Stimulated activated CD4-positive, alpha-beta T cell treated with anti-CD3 and anti-CD28 coated beads, Interleukin-12 subunit alpha, Interleukin-12 subunit beta, amount 100 ng/mL, for 24 hours (primary cell): ENCODE measurements at regions not wholly inside any gene's neighbourhood (a gene's known extent, or its start where the extent isn't known, plus 50 kb on each side); places are given as distances from the start of the nearest gene placed in this dataset.

ENCODE experiments used
- DNase-seq, 2 experiments: peaks; one replicate each; pipeline ENCODE4 v3.0.0-alpha.2; 2020; ENCODE audit warnings: low read depth in 2 of 2

GRCh38 chr9:80382211-80382891, 810.6 kb downstream of the TLE4 start:
- no peak for DNase-seq

GRCh38 chr9:80380301-80380700, 808.5 kb downstream of the TLE4 start:
- DNase-seq: no peak

GRCh38 chr9:80378669-80379293, 807.0 kb downstream of the TLE4 start:
- DNase-seq: no peak

GRCh38 chr9:80376180-80376579, 804.4 kb downstream of the TLE4 start:
- DNase-seq: no peak

- no peak for DNase-seq
Observed at GRCh38 chr9:80375477-80375876, 803.7 kb downstream of the TLE4 start.

GRCh38 chr9:80369641-80370040, 797.9 kb downstream of the TLE4 start:
- no peak for DNase-seq

GRCh38 chr9:80366626-80367025, 794.9 kb downstream of the TLE4 start:
- no peak for DNase-seq

GRCh38 chr9:80359941-80360881, 788.4 kb downstream of the TLE4 start:
- DNase-seq: no peak

- DNase-seq: no peak
Observed at GRCh38 chr9:80359291-80359690, 787.5 kb downstream of the TLE4 start.

GRCh38 chr9:80352967-80353366, 781.2 kb downstream of the TLE4 start:
- DNase-seq: no peak

GRCh38 chr9:80351612-80352011, 779.8 kb downstream of the TLE4 start:
- no peak for DNase-seq

- DNase-seq: no peak
Observed at GRCh38 chr9:80326105-80326504, 754.3 kb downstream of the TLE4 start.

- no peak for DNase-seq
Observed at GRCh38 chr9:80320916-80321315, 749.2 kb downstream of the TLE4 start.

GRCh38 chr9:80320480-80320879, 748.7 kb downstream of the TLE4 start:
- DNase-seq: no peak

- DNase-seq: no peak
Observed at GRCh38 chr9:80305136-80305535, 733.4 kb downstream of the TLE4 start.

- DNase-seq: no peak
Observed at GRCh38 chr9:80294955-80295354, 723.2 kb downstream of the TLE4 start.

- DNase-seq: no peak
Observed at GRCh38 chr9:80294318-80294717, 722.6 kb downstream of the TLE4 start.

GRCh38 chr9:80292231-80292630, 720.5 kb downstream of the TLE4 start:
- no peak for DNase-seq

- DNase-seq: no peak
Observed at GRCh38 chr9:80285326-80285725, 713.6 kb downstream of the TLE4 start.

- no peak for DNase-seq
Observed at GRCh38 chr9:80282766-80283165, 711.0 kb downstream of the TLE4 start.

- no peak for DNase-seq
Observed at GRCh38 chr9:80259079-80259478, 687.3 kb downstream of the TLE4 start.

- DNase-seq: no peak
Observed at GRCh38 chr9:80251778-80252177, 680.0 kb downstream of the TLE4 start.

- DNase-seq: no peak
Observed at GRCh38 chr9:80242022-80242421, 670.3 kb downstream of the TLE4 start.
